Breast epithelium (tissue), 4 donors: ENCODE measurements at regions not wholly inside any gene's neighbourhood (a gene's known extent, or its start where the extent isn't known, plus 50 kb on each side); places are given as distances from the start of the nearest gene placed in this dataset.

Source experiments
- DNase-seq, 2 donors: peaks; one replicate each; pipeline ENCODE4 v3.0.0-alpha.2; 2019; ENCODE audit warnings: low spot score in 2 of 2
- H3K27ac ChIP-seq, 2 donors: fragments of 200-600 bp; sonication (generic) in 1 of 2; one replicate each; pipeline ENCODE4 v1.5.1; 2016 to 2019; ENCODE audit warnings: mild to moderate bottlenecking in 1 of 2
- H3K27me3 ChIP-seq, 2 donors: fragments of 200-600 bp; sonication (generic) in 1 of 2; one replicate each; pipeline versions ENCODE4 v1.5.1 to v1.6.0; 2017 to 2019; ENCODE audit warnings: control low read depth in 1 of 2, mild to moderate bottlenecking in 1 of 2
- H3K36me3 ChIP-seq: fragments of 200-600 bp; one replicate; pipeline ENCODE4 v1.5.1; 2019
- H3K4me1 ChIP-seq, 2 donors: fragments of 200-600 bp; sonication (generic); one replicate each; pipeline ENCODE4 v1.5.1; 2016 to 2019; ENCODE audit warnings: control low read depth in 1 of 2
- H3K4me3 ChIP-seq, 3 donors: fragments of 200-600 bp; sonication (generic); 1 replicate in 2 of 3; 2 replicates in 1 of 3; pipeline ENCODE4 v1.5.1; 2016 to 2019; ENCODE audit warnings: mild to moderate bottlenecking in 3 of 3, moderate library complexity in 2 of 3
- H3K9me3 ChIP-seq, 2 donors: fragments of 200-600 bp; sonication (generic) in 1 of 2; one replicate each; pipeline ENCODE4 v1.5.1; 2016 to 2019; ENCODE audit warnings: control low read depth in 1 of 2
- CTCF ChIP-seq, 3 donors: fragments of 450-650 bp; IDR thresholded peaks; one replicate each; pipeline ENCODE4 v1.5.1; 2016 to 2017; ENCODE audit warnings: antibody characterized with exemption in 3 of 3, mild to moderate bottlenecking in 3 of 3, moderate library complexity in 3 of 3
- POLR2A ChIP-seq: fragments of 450-650 bp; IDR thresholded peaks from one replicate; pipeline ENCODE4 v1.6.1; 2016; ENCODE audit warnings: antibody characterized with exemption, mild to moderate bottlenecking, moderate library complexity
- POLR2AphosphoS5 ChIP-seq, 3 donors: sonication (generic); formaldehyde crosslinking; IDR thresholded peaks; one replicate each; pipeline ENCODE4 v1.6.1; 2017; ENCODE audit warnings: antibody characterized with exemption in 3 of 3
- intact Hi-C: fragments of 100-400 bp; cut with DNase I; formaldehyde crosslinking; loops from one replicate; pipeline ENCODE4 v1.15.1; 2023; ENCODE audit warnings: low total_unique reads

- Histone ChIP-seq H3K4me3 (no peak overlapping the region), H3K4me1 (no peaks in the 10 kb centered on the region), H3K27ac (no peak overlapping the region), H3K36me3 (no peaks in the 10 kb centered on the region), H3K9me3 (no peaks in the 10 kb centered on the region), H3K27me3 (no peaks in the 10 kb centered on the region)
- intact Hi-C loops = no loop called here
- TF ChIP-seq POLR2AphosphoS5 (IDR thresholded peaks at IDR 0.05) (no peak), POLR2A (no peak), CTCF (IDR thresholded peaks at IDR 0.05) (no peak)
- DNase-seq = no peak
Observed at GRCh38 chr21:35458405-35458804, 409.3 kb upstream of the RUNX1 start.

DNA sequence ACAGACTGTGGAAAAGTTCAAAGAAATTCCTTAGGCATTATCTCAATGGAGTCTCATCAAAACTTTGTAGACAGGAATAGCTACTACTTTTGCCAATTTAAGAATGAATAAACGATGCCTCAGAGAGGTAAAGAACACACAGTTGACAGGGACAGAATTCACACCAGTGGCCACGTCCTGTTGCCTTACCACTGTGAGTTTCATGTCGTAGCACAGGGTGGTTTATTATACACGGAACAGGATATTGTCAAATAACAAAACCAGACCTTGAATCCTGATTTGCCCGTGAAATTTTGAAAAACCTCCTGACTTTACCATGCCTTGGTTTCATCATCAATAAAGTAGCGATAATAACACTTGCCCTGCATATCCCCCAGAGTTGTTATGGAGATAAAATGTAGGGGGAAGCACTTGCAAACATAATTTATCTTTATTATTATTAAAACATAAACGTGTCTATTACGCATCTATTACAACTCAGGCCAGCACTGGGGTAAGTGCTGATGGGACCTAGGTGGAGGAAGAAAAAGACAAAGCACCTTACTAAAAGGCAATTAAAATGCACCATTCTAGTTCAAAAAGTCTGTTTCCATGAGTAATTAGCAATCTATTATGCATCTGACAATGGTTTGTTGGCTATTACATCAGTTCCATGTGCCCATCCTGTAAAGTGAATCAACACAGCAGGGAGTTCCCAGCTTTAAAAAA is 408.1 kb upstream of the RUNX1 start:
- no peak for DNase-seq
- TF ChIP-seq CTCF (IDR thresholded peaks at IDR 0.05) = no peak
- TF ChIP-seq POLR2A = no peak
- TF ChIP-seq POLR2AphosphoS5 (IDR thresholded peaks at IDR 0.05) = no peak
- Histone ChIP-seq H3K9me3 (no peaks in the 10 kb centered on the region), H3K27me3 (no peaks in the 10 kb centered on the region), H3K4me3 (no peak overlapping the region), H3K27ac (no peak overlapping the region), H3K4me1 (no peaks in the 10 kb centered on the region), H3K36me3 (no peaks in the 10 kb centered on the region)
- intact Hi-C loops = no loop called here

DNA sequence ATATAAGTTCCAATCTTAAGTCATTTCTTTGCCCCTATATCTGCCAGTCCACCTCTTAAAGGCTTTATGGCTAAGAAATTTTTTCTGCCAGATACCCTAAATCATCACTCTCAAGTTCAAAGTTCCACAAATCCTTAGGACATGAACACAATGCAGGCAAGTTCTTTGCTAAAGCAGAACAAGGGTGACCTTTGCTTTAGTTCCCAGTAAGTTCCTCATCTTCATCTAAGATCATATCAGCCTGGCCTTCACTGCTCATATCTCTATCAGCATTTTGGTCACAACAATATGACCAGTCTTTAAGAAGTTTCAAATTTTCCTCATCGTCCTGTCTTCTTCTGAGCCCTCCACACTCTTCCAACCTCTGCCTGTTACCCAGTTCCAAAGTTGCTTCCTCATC is 402.2 kb upstream of the RUNX1 start:
- Histone ChIP-seq H3K4me1 (no peaks in the 10 kb centered on the region), H3K27me3 (no peaks in the 10 kb centered on the region), H3K27ac (no peak overlapping the region), H3K9me3 (peaks cover 0 to 5% of the 10 kb centered on the region in 2 donors), H3K36me3 (no peaks in the 10 kb centered on the region), H3K4me3 (no peak overlapping the region)
- TF ChIP-seq POLR2AphosphoS5 (IDR thresholded peaks at IDR 0.05) (no peak), POLR2A (no peak), CTCF (IDR thresholded peaks at IDR 0.05) (no peak)
- intact Hi-C loops = no loop called here
- DNase-seq = no peak

DNA sequence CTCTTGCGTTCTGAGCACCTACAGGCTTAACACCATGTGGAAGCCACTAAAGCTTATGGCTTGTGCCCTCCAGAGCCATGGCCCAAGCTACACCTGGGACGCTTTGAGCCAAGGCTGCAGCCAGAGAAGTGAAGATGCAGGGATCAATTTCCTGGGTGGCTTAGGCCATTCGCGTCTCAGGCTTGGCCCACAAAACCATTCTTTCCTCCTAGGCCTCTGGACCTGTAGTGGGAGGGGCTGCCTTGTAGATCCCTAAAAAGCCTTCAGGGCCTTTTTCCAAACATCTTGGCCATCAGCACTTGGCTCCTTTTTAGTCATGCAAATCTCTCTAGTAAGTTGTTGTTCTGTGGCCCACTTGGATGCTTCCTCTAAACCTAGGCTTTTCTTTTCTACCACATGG is 401.7 kb upstream of the RUNX1 start:
- H3K27ac ChIP-seq = no peak overlapping the region
- H3K4me3 ChIP-seq = no peak overlapping the region
- intact Hi-C loops = no loop called here
- H3K9me3 ChIP-seq = peaks cover 0 to 5% of the 10 kb centered on the region in 2 donors
- H3K4me1 ChIP-seq = no peaks in the 10 kb centered on the region
- H3K27me3 ChIP-seq = no peaks in the 10 kb centered on the region
- no peak for TF ChIP-seq CTCF (IDR thresholded peaks at IDR 0.05)
- no peak for TF ChIP-seq POLR2A
- TF ChIP-seq POLR2AphosphoS5 (IDR thresholded peaks at IDR 0.05) = no peak
- no peak for DNase-seq
- H3K36me3 ChIP-seq = no peaks in the 10 kb centered on the region

DNA sequence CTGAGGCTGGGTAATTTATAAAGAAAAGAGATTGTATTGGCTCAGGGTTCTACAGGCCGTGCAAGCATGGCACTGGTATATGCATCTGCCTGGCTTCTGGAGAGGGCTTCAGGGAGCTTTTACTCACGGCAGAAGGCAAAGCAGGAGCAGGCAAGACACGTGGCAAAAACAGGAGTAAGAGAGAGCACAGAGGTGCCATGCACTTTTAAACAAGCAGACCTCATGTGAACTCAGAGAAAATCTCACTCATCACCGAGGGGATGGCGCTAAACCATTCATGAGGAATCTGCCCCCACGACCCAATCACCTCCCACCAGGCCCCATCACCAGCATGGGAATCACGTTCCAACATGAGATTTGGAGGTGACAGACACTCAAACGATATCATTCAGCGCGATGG is 400.7 kb upstream of the RUNX1 start:
- Histone ChIP-seq H3K27ac (no peak overlapping the region), H3K9me3 (peaks cover 0 to 5% of the 10 kb centered on the region in 2 donors), H3K36me3 (no peaks in the 10 kb centered on the region), H3K4me1 (no peaks in the 10 kb centered on the region), H3K4me3 (no peak overlapping the region), H3K27me3 (no peaks in the 10 kb centered on the region)
- no peak for DNase-seq
- no peak for TF ChIP-seq POLR2AphosphoS5 (IDR thresholded peaks at IDR 0.05)
- TF ChIP-seq CTCF (IDR thresholded peaks at IDR 0.05) = no peak
- TF ChIP-seq POLR2A = no peak
- intact Hi-C loops = no loop called here
